Liver (tissue), 8 donors: ENCODE measurements at regions not wholly inside any gene's neighbourhood (a gene's known extent, or its start where the extent isn't known, plus 50 kb on each side); places are given as distances from the start of the nearest gene placed in this dataset.

ENCODE experiments used
- DNase-seq: peaks from one replicate; pipeline ENCODE4 v3.0.0-alpha.2; 2017; ENCODE audit warnings: low spot score
- H3K27ac ChIP-seq, 2 donors: one replicate each; pipeline ENCODE4 v1.7.0; 2013; ENCODE audit warnings: inconsistent platforms in 2 of 2, low read length in 2 of 2, control low read depth in 1 of 2, low read depth in 1 of 2, mild to moderate bottlenecking in 1 of 2
- H3K27me3 ChIP-seq, 4 donors: one replicate each; pipeline versions ENCODE4 v1.6.1 to v1.7.0; 2013; ENCODE audit warnings: low read length in 3 of 4, inconsistent platforms in 1 of 4, mild to moderate bottlenecking in 1 of 4, moderate library complexity in 1 of 4; ENCODE audit not compliant: control insufficient read depth in 4 of 4, insufficient read depth in 4 of 4
- H3K36me3 ChIP-seq, 4 donors: one replicate each; pipeline versions ENCODE4 v1.6.1 to v1.7.0; 2013; ENCODE audit warnings: low read length in 3 of 4, mild to moderate bottlenecking in 3 of 4, low read depth in 1 of 4, moderate library complexity in 1 of 4; ENCODE audit not compliant: control insufficient read depth in 4 of 4, insufficient read depth in 3 of 4
- H3K4me1 ChIP-seq, 4 donors: one replicate each; pipeline versions ENCODE4 v1.6.1 to v1.7.0; 2013; ENCODE audit warnings: low read length in 3 of 4, mild to moderate bottlenecking in 3 of 4, moderate library complexity in 1 of 4; ENCODE audit not compliant: control insufficient read depth in 4 of 4, insufficient read depth in 4 of 4
- H3K4me3 ChIP-seq, 3 donors: one replicate each; pipeline versions ENCODE4 v1.6.1 to v1.7.0; 2013; ENCODE audit warnings: low read length in 3 of 3, control low read depth in 1 of 3, low read depth in 1 of 3, mild to moderate bottlenecking in 1 of 3
- H3K9ac ChIP-seq, 2 donors: one replicate each; pipeline ENCODE4 v1.7.0; 2013; ENCODE audit warnings: low read length in 2 of 2, mild to moderate bottlenecking in 2 of 2, moderate library complexity in 2 of 2, control low read depth in 1 of 2, low read depth in 1 of 2
- H3K9me3 ChIP-seq, 4 donors: one replicate each; pipeline versions ENCODE4 v1.6.1 to v1.7.0; 2013; ENCODE audit warnings: low read length in 3 of 4; ENCODE audit not compliant: control insufficient read depth in 4 of 4
- CTCF ChIP-seq: fragments of 150-350 bp; IDR thresholded peaks from 2 replicates; pipeline ENCODE4 v1.5.1; 2017; ENCODE audit warnings: improper control_type of control experiment, low read depth, low read length; ENCODE audit not compliant: missing input control
- EGR1 ChIP-seq, 2 donors: IDR thresholded peaks; 2 replicates each; pipeline ENCODE4 v1.6.1; 2016 to 2018; ENCODE audit warnings: antibody characterized with exemption in 2 of 2, low read depth in 2 of 2
- FOXA1 ChIP-seq: IDR thresholded peaks from 2 replicates; pipeline ENCODE4 v1.6.1; 2016; ENCODE audit warnings: antibody characterized with exemption
- FOXA2 ChIP-seq: IDR thresholded peaks from 2 replicates; pipeline ENCODE4 v1.6.1; 2016; ENCODE audit warnings: antibody characterized with exemption
- GABPA ChIP-seq, 2 donors: IDR thresholded peaks in 1 of 2; conservative IDR thresholded peaks in 1 of 2; 2 replicates each; pipeline ENCODE4 v1.6.1; 2016; ENCODE audit warnings: antibody characterized with exemption in 2 of 2, mild to moderate bottlenecking in 1 of 2, moderate library complexity in 1 of 2
- HNF4G ChIP-seq: IDR thresholded peaks from 2 replicates; pipeline ENCODE4 v1.6.1; 2016; ENCODE audit warnings: antibody characterized with exemption
- JUND ChIP-seq, 2 donors: IDR thresholded peaks; 2 replicates each; pipeline ENCODE4 v1.6.1; 2016; ENCODE audit warnings: antibody characterized with exemption in 2 of 2
- MAX ChIP-seq: IDR thresholded peaks from 2 replicates; pipeline ENCODE4 v1.6.1; 2016; ENCODE audit warnings: antibody characterized with exemption
- NR2F2 ChIP-seq: IDR thresholded peaks from 2 replicates; pipeline ENCODE4 v1.6.1; 2016; ENCODE audit warnings: antibody characterized with exemption
- RAD21 ChIP-seq, 2 donors: IDR thresholded peaks; 2 replicates each; pipeline ENCODE4 v1.6.1; 2016; ENCODE audit warnings: antibody characterized with exemption in 2 of 2, mild to moderate bottlenecking in 2 of 2
- REST ChIP-seq: IDR thresholded peaks from 2 replicates; pipeline ENCODE4 v1.6.1; 2016; ENCODE audit warnings: antibody characterized with exemption, mild to moderate bottlenecking
- RXRA ChIP-seq, 2 donors: IDR thresholded peaks; 2 replicates each; pipeline ENCODE4 v1.6.1; 2017 to 2018; ENCODE audit warnings: antibody characterized with exemption in 2 of 2, mild to moderate bottlenecking in 1 of 2
- SP1 ChIP-seq: IDR thresholded peaks from 2 replicates; pipeline ENCODE4 v1.6.1; 2018; ENCODE audit warnings: antibody characterized with exemption, mild to moderate bottlenecking
- TAF1 ChIP-seq: conservative IDR thresholded peaks from 2 replicates; pipeline ENCODE4 v1.6.1; 2016; ENCODE audit warnings: antibody characterized with exemption, mild to moderate bottlenecking
- YY1 ChIP-seq: IDR thresholded peaks from 2 replicates; pipeline ENCODE4 v1.6.1; 2016; ENCODE audit warnings: antibody characterized with exemption, mild to moderate bottlenecking
- ZBTB33 ChIP-seq: IDR thresholded peaks from 2 replicates; pipeline ENCODE4 v1.6.1; 2016; ENCODE audit warnings: antibody characterized with exemption
- WGBS: extraction: QIAGEN DNeasy Blood & Tissue Kit; methylation state at CpG from one replicate; pipeline ENCODE4 v1.1.7; 2013; 5-methylcytosine and 5-hydroxymethylcytosine counted together
- donor health status: healthy.
- donor health status: healthy.
- donor health status: healthy.
- donor health status: healthy.
- donor health status: healthy.

GRCh38 chr20:11689262-11689661 is 228.4 kb upstream of the BTBD3 start:
- Histone ChIP-seq H3K4me3 (no peak overlapping the region), H3K27me3 (no peaks in the 10 kb centered on the region), H3K9ac (no peak overlapping the region), H3K27ac (no peak overlapping the region), H3K9me3 (no peaks in the 10 kb centered on the region), H3K4me1 (peaks cover 1 to 10% (median 7%) of the 10 kb centered on the region in 4 donors), H3K36me3 (no peaks in the 10 kb centered on the region)
- no peak for DNase-seq
- TF ChIP-seq ZBTB33 (no peak), REST (no peak), CTCF (no peak), RAD21 (IDR thresholded peaks at IDR 0.05) (no peak), HNF4G (no peak), GABPA (IDR thresholded peaks at IDR 0.05 in 1 of 2, conservative IDR thresholded peaks at IDR 0.05 in 1 of 2) (no peak), MAX (no peak)
- WGBS: 95% methylated on average over 2 of the region's 2 CpGs

GRCh38 chr20:11691766-11692165 is 225.9 kb upstream of the BTBD3 start:
- no peak overlapping the region for H3K4me3 ChIP-seq
- 73% methylated on average over 3 of the region's 3 CpGs for WGBS
- H3K4me1 ChIP-seq: peaks cover 1 to 8% (median 6%) of the 10 kb centered on the region in 4 donors
- no peaks in the 10 kb centered on the region for H3K9me3 ChIP-seq
- no peak overlapping the region for H3K27ac ChIP-seq
- H3K27me3 ChIP-seq: no peaks in the 10 kb centered on the region
- no peak overlapping the region for H3K9ac ChIP-seq
- DNase-seq: no peak
- no peaks in the 10 kb centered on the region for H3K36me3 ChIP-seq
- TF ChIP-seq GABPA (IDR thresholded peaks at IDR 0.05 in 1 of 2, conservative IDR thresholded peaks at IDR 0.05 in 1 of 2): no peak
- no peak for TF ChIP-seq EGR1 (IDR thresholded peaks at IDR 0.05; ENCODE audit: low read depth in 2 of 2)
- no peak for TF ChIP-seq FOXA2
- TF ChIP-seq NR2F2: no peak
- TF ChIP-seq YY1: no peak
- TF ChIP-seq ZBTB33: no peak
- no peak for TF ChIP-seq MAX
- no peak for TF ChIP-seq JUND (IDR thresholded peaks at IDR 0.05)
- TF ChIP-seq FOXA1: no peak
- TF ChIP-seq REST: no peak
- TF ChIP-seq SP1: no peak
- no peak for TF ChIP-seq RXRA (IDR thresholded peaks at IDR 0.05)
- TF ChIP-seq TAF1: no peak
- no peak for TF ChIP-seq RAD21 (IDR thresholded peaks at IDR 0.05)
- TF ChIP-seq HNF4G: no peak
